Hematopoietic multipotent progenitor cell treated with erythropoietin and hydrocortisone succinate and interleukin-3 and kit ligand, for 4 days (in vitro differentiated cells): ENCODE measurements at regions not wholly inside any gene's neighbourhood (a gene's known extent, or its start where the extent isn't known, plus 50 kb on each side); places are given as distances from the start of the nearest gene placed in this dataset.
"Not testable (repeated sequence)": the region's sequence is repeated elsewhere in the genome, so short reads cannot be mapped to it uniquely, and the experiment has no call there.

Source experiments
- DNase-seq: peaks from one replicate; pipeline ENCODE4 v3.0.0-alpha.2; 2015

DNA sequence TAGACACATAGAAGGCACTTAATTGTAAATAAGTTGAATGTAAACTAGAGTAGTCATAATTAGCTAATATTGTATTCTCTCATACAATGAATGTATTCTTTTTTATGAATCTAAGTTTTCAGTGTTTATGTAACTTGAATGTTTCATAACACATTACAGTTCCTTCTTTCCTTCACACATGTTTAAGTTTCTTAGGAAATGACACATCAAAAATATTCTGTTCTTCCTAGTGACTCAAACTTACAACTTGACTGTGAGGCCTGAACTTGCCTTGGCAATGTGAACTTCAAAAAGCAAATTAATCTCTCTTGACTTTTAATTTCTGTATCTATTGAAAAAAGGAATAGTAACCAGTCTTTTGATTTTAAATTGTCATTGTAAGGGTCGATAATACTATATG is 700.1 kb downstream of the KCNT2 start:
- DNase-seq, result peak; percentile 66

DNA sequence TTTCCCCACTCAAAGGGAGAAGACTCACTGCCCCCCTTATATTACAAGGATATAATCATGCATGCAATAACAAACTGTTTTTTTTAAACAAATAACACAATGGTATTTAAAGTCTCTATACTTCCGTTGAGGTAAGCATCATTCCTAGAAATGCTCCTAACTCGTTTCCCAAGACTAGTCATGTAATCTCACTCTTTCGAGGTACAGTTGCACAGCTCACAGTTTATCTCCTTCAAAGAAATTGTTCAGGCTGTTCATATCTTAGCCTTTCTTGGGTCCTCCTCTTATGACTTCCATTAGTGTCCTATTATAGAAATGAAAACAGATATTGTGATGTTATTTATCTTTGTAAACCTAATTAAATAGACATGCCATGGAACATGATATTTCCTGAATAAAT is 705.0 kb downstream of the KCNT2 start:
- no peak for DNase-seq

DNA sequence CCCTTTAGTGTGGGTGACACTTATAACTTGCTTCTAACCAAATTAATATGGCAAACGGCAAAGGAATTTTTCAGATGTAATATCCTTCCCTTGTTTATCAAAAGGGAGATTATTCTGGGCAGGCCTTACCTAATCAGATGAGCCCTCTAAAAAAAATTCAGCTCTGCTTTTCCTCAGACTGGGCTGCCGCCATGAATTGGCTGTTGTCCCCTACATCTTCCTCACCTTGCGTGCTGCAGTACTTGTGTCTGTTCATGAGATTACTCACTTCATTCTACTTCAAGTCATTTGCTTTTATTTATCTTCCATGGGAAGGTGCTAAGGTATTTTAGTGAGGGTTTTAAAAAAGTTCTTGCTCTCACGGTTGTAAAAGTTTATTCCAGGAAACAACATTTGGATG is 705.5 kb downstream of the KCNT2 start:
- no peak for DNase-seq

DNA sequence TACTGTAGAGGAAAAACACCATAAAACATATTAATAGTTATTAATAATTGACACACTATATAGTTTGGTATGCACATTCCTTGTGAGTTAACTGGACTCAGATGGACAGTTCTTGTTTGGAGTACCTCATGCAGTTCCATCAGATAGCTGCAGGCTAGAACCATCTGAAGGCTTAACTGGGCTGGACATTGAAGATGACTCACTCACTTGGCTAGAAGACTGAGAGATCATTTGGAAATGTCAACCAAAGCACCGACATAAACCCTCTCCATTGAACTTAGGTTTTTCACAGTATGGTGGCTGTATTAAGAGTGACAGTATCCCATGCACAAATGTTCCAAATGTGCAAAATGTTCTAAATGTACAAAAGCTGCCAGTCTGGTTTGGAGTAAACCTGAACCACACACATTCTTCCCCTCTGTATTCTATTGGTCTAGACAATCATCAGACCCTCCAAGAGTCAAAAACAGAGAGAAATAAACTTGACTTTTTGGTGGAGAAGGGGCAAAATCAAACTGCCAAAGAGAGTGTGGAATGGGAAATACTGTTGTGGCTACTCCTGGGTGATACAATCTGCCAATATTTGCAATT is 708.4 kb downstream of the KCNT2 start:
- DNase-seq, result peak; percentile 51

DNA sequence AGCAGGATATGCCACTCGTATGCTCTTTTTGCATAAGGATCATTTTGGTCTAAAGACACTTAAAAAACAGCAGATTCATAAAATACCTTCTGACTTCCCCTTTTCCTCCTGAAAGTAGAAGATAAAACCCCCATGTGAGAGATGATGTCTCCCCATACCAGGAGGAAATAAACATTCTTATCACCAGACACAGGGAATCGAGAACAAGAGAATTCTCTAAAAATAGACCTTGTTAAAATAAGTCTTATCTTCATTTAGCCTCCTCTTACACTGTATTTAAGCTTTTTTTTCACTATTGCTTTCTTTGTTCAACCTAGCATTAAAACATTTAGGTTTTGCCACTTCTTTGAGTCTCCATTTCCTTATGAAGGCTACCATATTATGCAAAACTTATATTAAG is 709.3 kb downstream of the KCNT2 start:
- DNase-seq, result peak; percentile 94

DNA sequence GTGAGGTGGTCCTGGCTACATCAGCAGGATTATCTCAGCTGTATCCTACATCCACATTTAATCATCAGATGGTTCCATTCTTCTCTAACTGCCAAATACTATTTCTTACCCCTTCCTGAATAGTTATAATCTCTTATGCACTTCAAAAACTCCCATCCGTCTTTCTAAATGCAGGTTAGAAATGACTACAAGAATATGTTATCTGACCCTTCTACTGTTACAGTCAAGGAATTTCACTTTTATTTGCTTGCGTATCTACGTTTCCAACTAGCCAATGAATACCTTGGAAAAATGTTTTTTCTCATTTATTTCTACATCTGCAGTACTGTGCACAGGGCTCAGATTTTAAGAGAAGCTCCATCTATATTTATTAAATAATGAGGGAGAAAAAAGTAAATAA is 709.9 kb downstream of the KCNT2 start:
- peak; percentile 5 for DNase-seq

DNA sequence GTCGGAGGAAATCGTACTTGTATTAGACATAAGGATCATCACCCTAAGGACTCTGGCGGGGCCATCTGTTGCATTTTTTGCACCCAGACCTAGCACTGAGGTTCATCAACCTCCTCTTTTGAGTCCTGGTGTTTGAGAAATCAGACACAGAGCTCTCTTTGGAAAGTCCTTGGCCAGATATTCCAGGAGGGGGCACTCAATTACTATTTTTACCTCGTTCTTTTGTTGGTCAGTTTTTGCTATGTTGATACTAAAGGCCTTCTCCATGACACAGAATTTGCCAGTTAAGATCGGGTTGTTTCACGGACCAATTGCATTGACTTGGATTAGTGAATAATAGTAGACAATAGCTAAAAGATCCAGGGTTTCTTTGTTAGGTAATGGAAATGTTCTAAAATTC is 711.2 kb downstream of the KCNT2 start:
- DNase-seq, result peak; percentile 51

DNA sequence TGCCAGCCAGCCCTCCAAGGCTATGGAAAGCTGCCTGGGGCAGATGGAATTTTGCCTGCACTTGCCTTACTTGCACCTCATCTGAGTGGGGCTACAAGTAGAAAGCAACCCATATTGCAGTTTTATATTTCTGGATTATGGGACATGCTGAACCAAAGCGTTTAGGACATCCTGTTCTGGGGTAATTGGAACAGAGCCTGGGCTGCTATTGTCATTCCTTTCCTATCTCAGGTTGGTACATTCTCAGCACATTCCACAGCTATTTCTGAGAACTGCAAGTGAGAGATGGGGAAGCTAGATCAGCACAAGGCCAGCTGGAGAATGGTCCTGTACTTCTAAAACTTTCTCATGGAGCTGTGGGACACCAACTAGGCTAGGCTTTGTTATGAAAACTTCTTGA is 713.8 kb downstream of the KCNT2 start:
- no peak for DNase-seq

DNA sequence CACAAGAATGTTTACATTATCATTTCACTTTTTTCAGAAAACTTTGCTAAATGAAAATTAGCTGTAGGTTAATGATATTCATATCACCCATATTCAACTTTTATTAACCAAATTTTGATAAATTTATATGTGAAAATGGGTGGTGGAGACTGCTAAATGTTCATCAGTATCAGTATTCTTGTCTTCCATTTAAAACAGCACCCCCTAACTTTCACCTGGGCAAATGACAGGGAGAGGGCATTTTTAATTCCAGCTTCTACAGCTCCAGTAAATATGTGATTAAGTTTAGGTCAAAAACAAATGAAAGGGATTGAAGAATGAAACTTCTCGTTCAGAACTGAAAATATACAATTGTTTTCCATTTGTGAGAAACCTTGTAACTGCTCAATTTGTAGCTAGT is 722.2 kb downstream of the KCNT2 start:
- DNase-seq, result no peak

DNA sequence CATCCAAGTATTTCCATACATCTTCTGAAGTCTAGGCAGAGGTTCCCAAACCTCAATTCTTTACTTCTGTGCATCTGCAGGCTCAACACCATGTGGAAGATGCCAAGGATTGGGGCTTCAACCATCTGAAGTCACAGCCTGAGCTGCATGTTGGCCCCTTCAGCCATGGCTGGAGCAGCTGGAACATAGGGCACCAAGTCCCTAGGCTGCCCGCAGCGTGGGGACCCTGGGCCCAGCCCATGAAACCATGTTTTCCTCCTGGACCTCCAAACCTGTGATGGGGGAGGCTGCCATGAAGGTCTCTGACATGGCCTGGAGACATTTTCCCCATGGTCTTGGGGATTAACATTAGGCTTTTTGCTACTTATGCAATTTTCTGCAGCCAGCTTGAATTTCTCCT is 729.8 kb downstream of the KCNT2 start:
- DNase-seq, result no peak

DNA sequence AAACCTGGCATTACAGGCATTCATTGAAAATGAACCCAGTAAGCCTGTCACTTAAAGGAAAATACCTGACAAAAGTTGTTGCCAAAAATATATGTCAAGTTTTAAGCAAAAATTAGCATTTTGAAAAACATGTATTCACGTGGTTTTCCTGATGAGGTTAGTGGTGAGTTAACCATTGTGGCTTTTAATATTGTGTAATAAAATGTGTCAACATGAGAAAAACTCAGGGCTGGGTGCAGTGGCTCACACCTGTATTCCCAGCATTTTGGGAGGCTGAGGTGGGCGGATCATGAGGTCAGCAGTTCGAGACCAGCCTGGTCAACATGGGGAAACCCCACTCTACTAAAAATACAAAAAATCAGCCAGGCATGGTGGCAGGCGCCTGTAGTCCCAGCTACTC is 731.4 kb downstream of the KCNT2 start:
- DNase-seq, result peak; percentile 16

DNA sequence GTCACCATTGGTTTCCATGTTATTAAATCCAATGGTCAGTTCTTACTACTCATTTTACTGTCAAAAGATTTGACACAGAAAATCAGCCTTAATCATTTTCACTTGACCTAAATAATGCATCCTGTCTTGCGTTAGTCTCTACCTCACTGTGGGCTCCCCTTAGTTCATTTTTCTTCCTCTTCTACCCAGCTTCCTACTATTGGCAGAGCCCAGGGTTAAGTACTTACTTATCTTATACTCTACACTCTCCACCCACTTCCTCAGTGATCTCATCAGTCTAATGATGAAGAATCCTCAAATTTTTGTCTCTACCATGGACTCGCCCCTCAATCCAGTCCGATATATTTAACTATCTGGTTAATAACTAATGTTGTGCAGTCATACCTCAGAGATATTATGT is 735.9 kb downstream of the KCNT2 start:
- peak; percentile 63 for DNase-seq

DNA sequence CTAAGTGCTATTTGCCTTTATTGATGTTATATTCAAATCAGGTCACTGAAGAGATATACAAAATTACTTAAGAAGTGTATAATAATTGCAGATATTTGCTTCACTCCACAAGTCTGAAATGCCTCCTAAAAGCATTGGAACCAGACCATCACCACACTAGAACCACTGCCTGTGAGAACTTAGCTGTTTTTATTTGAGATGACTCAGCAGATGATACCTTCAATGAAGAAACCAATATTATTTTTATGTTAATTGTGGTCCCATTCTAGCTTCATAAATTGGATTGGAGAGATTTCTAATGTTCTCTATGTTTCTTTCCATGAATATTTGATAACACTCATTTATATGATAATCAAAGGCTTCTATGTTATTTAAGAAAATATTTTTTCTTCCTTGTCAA is 740.6 kb downstream of the KCNT2 start:
- no peak for DNase-seq

DNA sequence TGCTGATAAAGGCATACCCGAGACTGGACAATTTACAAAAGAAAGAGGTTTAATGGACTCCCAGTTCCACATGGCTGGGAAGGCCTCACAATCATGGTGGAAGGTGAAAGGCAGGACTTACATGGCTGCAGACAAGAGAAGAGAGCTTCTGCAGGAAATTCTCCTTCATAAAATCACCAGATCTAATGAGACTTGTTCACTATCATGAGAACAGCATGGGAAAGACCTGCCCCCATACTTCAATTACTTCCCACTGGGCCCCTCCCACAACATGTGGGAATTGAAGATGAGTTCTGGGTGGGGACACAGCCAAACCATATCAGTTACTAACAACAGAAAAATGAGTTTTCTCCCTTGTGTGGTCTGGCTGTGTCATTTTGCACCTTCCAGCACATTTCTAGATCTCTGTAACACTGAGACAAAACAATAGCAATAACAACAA is 741.4 kb downstream of the KCNT2 start:
- peak; percentile 62 for DNase-seq

DNA sequence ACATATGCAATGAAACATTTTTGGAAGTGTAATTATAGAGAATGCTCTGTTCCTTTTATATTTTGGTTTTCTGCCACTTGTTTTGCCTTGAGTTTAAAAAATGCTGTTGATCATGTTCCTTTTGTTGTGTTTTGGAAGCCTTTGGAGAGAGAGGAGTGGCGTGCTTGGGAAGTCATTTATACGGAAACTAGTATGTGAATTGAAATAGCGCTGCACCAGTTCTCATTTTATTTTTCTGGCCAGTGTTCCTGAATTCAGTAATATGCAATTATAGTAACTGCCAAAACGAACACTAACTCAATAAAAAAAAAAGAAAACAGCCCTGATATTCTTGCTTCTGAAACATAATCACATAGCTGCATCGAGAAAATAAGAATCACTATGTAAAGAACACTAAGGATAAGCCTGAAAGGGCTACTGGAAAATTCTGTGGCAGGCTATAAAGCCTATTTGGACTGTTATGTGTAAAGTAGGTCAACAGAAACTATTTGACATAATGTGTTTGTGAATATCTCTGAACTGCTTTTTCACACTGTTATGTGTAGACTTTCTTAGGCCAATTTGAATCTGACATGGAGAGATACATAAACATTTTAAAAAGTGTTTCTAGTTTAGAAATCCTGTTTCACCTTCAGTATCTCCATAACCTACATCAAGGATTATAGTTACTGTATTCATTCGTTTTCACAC is 742.0 kb downstream of the KCNT2 start:
- no peak for DNase-seq

DNA sequence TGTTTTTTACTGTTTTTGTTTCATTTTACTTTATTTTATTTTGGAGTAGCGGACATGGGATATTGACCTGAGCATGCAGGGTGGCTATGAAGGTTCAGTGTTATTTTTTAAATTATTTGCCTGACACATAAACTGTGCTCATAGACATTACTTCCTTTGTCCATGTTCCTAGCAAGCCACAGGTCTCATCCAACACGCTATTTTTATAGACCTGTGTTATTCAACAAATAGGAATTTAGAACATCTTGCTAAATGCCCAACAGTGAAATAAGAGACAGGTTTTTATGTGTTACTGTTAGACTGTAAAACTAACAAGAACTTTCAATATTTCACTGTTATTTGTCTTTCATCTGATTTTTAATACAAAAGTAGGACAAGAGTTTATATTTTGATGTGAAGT is 756.4 kb downstream of the KCNT2 start:
- DNase-seq, result no peak

DNA sequence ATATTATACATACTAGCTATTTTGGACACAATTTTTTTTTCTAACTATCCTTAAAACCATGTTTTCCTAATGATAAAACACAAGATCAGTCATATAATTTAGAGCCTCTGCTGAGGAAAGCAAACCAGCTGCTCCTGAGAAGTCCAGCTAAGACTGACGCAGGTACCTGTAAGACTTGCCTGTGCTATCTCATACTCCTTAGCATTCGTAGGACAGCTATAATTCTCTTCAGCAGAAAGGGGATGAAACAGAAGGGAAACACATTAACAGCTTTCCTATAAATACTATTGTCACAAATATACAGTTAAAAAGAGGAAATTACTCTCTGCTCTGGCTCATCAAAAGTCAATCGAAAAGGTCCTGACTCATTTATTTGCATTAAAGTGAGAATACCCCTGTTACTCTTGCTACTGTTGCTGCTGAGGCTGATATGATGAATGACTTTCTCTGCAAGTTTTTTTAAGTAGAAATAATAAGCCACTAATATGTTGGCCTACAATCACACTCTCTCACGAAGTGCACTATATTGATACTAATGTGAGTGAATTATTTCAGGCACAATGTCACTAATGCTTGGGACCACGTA is 757.1 kb downstream of the KCNT2 start:
- DNase-seq, result peak; percentile 10

DNA sequence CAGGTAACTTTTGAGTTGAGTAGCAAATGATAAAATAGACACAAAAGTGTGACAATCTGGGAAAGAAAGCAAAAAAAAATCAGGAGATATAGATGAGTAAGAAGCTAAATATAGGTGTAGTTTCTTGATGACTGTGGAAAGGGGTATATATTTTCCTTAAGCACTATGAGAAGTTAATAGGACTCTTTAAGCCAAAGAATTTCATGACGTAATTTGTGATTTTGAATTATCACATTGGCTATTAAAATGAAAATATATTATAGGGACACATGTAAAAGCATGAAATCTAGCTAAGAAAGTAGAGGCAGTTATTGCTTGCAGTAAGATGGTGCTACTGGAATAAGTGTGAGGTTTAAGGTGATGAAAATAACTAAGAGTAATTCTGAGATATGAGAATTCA is 759.1 kb downstream of the KCNT2 start:
- DNase-seq, result no peak

DNA sequence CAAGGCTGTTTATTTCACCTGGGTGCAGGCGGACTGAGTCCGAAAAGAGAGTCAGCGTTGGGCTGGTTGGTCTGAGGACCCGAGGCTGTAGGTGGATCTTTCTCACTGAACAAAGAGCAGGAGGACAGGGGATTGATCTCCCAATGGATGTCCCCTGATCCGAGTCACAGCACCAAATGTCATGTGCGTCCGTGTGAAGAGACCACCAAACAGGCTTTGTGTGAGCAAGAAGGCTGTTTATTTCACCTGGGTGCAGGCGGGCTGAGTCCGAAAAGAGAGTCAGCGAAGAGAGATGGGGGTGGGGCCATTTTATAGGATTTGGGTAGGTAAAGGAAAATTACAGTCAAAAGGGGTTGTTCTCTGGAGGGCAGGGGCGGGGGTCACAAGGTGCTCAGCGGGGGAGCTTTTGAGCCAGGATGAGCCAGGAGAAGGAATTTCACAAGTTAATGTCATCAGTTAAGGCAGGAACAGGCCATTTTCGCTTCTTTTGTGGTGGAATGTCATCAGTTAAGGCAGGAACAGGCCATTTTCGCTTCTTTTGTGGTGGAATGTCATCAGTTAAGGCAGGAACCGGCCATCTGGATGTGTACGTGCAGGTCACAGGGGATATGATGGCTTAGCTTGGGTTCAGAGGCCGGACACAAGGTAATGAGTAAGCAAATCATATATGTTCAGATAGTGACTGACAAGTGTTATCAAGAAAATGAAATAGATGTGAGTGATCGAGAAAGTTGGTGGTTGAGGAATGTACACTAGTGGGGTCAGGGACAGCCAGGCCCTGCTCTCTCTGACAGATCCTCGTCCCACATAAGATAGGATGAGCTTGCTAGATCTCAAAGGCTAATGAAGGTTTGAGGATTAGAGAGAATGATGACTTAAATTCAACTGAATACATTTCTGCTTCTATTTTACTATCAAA is 760.0 kb downstream of the KCNT2 start:
- not testable (repeated sequence) for DNase-seq

DNA sequence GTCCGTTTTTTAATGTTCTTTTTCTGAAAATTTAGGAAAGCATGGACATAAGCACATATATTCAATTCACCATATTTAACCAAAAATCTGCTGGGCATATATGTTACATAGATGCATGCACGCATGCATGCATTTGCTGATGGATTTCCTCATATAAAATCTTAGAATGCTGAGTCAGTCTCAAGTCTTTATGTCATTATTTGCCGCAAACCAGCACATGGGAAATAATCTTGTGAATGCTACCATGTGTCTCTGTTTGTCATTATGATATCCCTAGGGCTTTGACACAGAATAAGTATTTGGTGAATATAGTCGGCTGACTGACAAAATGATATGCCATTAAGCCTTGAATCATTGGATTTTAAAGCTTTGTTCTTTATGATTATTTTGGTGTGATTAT is 776.5 kb downstream of the KCNT2 start:
- DNase-seq, result no peak

DNA sequence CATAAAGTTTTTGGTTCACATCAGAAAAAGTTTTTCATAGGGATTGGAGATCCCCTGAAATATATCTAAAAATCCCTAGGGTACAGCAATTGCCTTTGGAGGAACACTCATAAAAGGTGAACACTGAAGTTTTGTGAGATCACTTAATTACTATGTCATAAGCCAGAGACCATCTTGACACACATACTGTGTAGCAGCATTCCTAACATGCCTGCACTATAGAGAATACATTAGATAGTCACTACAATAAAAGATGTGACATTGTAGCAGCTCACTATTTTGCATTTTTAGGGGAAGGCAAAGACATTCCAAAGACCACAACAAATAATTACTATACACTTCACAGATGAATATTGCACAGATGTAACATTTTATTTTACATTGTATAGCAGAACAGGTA is 779.9 kb downstream of the KCNT2 start:
- DNase-seq, result no peak

DNA sequence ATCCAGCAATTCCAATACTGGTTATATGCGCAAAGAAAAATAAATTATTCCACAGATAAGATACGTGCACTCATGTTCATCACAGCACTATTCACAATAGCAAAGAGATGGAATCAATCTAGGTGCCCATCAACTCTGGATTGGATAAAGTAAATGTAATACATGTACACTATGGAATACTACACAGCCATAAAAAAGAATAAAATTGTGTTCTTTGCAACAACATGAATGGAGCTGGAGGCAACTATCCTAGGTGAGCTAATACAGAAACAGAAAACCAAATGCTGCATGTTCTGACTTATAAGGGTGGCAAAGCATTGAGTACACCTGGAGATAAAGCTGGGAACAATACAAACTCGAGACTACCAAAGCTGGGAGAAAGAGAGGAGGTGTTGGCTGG is 787.3 kb downstream of the KCNT2 start:
- DNase-seq, result no peak

DNA sequence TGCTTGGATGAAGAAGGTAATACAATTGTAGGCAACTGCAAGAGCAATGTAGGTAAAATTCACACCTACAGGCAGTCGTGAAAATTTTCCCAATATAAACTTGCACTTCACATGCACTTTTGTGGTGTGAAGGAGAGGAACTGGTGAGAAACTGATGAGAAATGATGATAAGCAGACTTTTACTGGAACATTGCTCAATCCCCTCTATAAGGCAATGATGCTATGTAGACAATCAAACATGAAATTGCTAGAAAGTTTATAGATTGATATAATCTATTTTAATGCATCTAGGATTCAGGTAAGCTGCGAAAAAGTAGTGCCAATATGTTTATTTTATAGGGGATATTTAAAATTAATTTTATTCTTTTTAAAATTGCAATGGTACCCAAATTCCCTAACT is 802.2 kb downstream of the KCNT2 start:
- DNase-seq, result peak; percentile 44

DNA sequence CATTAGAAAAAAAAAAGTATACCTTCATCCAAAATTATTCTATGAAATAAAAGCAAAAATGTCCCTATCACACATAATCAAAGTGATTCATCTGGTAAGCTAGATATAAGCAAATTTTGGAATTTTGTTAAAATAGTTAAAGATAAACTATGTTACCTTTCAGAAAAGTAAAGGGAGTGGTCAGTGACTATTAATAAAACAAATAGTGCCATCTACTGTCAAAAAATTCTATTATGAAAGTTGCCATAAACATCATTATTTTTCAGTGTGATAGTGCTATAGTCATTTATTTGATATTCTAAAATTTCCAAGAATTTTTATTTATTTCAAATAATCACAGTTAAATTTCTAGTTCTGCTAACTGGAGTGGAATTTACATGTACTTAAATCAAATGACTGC is 803.7 kb downstream of the KCNT2 start:
- peak; percentile 22 for DNase-seq
